HG03064 (cell line): ENCODE measurements at regions not wholly inside any gene's neighbourhood (a gene's known extent, or its start where the extent isn't known, plus 50 kb on each side); places are given as distances from the start of the nearest gene placed in this dataset.

Experiments
- ATAC-seq: cut with Tn5 transposase; IDR thresholded peaks from one replicate; pipeline ENCODE4 v1.9.1; 2021; ENCODE audit warnings: low read depth; ENCODE audit not compliant: unreplicated experiment

GRCh38 chr3:6228958-6229683, 631.8 kb upstream of the GRM7 start:
- ATAC-seq, result no peak

- ATAC-seq, result no peak
Observed at GRCh38 chr3:6229778-6230410, 631.0 kb upstream of the GRM7 start.

DNA sequence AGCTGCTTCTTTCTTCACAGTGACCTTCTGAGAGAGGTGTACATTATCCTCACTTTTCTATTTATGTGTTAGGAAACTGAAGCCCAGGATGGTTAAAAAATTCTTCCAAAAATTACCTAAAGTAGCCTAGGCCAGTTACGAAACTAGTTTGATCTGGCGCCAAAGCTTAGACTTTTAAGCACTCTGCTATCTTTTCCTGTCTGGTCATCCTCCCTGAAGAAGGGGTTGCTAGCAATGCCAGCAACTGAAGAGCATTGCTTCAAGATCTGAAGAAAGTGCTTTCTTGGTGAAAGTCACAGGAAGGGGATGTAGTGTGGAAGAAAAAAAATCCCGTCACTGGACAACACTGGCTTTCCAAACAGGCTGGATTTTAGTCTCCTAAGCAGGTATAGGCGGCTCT, 618.8 kb upstream of the GRM7 start:
- ATAC-seq, result no peak

GRCh38 chr3:6248528-6248927, 612.4 kb upstream of the GRM7 start:
- ATAC-seq, result no peak

GRCh38 chr3:6249679-6250078, 611.2 kb upstream of the GRM7 start:
- ATAC-seq, result peak; percentile 30

DNA sequence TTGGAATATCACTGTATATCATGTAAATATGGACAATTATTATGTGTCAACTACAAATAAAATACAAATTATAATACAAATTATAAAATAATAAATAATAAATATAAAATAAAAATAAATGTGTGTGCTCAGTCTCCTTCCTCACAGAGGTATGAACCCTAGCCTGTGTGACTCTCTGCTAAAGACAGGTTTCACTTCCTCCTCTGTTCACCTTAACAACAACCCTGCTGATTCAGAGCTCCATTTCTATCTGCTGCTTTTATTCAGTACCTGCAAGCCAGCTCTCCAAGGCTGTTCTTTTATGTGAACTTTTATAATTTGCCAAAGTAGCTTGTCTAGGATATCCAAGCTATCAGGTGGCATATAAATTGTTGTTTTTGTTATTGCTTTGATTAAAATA, 610.7 kb upstream of the GRM7 start:
- ATAC-seq, result peak; percentile 97

DNA sequence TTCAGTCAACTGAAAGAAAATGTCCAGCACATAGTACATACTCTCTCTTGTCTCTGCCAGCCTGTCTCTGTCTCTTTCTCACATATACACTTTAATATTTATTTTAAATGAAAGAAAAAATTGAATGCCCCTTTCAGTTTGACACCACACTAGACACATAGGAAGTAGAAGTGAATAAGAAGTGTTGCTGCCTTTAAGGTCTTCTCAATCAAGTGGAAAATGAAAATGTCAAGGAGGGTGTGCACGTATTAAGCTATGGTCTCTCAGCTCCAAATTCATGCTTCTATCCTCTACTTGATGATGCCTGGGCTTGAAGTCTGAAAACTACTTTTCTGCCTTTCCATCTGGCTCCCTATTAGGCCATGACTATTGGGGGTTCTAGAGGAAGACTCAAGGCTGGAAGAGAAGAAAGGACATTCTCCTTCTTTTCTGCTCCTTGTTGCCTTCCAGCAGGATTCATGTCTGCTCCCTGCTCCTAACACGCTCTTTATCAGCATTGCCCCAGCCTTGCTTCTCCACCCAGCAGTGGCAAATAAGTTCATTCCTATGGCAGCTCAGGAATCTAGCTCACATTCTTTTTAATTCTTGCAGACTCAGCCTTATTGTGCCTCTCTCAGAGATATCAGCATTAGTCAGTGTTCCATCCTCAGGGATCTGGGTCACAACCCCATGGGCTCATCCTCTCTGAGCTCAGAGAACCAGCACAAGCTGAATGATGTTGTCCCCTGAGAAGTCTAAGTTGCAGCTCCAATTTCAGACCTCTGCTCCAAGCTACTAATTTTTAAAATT, 609.1 kb upstream of the GRM7 start:
- ATAC-seq, result no peak

- no peak for ATAC-seq
Observed at GRCh38 chr3:6254490-6254889, 606.4 kb upstream of the GRM7 start.

GRCh38 chr3:6255229-6255628, 605.7 kb upstream of the GRM7 start:
- no peak for ATAC-seq

DNA sequence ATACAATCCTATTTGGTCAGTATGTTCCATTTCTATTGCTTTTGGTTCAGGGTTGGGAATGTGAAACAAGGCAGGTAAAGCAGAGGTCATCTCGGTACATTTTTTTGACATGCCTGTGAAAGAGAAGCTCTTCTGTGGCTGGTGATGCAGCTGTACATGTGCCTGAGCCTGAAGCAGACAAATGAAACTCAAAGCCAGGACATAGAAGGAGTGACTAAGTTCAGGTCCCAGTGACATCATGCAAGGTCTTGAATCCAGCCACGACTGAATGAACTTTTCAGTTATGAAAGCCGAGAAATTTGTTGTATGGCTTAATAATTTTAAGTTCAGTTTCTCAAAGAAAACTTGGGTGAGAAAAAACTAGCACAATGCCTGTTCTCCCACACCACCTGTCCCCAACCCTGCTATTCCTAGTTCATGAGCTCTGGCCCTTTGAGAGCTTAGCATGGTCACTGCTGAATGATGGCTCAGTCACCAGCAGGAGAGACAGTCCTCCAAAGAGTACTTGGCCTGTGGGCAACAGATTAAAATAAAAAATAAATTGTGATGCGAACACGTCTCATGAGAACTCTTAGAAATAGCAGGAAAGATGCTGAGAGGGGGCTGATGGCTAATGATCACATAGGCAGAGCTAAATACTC, 600.2 kb upstream of the GRM7 start:
- ATAC-seq, result no peak

- ATAC-seq, result no peak
Observed at GRCh38 chr3:6262010-6262409, 598.9 kb upstream of the GRM7 start.

- ATAC-seq, result no peak
Observed at GRCh38 chr3:6264036-6264435, 596.9 kb upstream of the GRM7 start.

DNA sequence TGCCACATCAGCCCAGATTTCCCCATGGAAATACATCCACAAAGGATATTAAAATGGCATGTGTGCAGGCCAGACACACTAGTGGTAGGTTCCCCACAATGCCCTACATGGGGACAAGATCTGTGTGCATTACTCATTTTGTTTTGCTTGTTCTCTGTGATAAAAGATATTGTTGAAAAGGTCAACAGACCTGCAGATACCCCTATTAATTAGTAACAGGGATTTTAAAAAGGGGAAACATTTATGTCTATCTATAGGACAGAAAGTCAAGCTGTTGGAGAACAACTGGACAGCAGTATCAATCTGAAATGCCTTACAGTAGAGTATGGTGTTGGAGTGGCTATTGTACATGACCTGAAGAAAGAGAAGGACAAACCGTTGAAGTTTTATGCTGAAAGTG, 596.0 kb upstream of the GRM7 start:
- ATAC-seq, result no peak

GRCh38 chr3:6266135-6266534, 594.8 kb upstream of the GRM7 start:
- ATAC-seq, result no peak

- no peak for ATAC-seq
Observed at GRCh38 chr3:6273878-6274277, 587.0 kb upstream of the GRM7 start.

GRCh38 chr3:6281662-6282061, 579.3 kb upstream of the GRM7 start:
- ATAC-seq, result no peak

DNA sequence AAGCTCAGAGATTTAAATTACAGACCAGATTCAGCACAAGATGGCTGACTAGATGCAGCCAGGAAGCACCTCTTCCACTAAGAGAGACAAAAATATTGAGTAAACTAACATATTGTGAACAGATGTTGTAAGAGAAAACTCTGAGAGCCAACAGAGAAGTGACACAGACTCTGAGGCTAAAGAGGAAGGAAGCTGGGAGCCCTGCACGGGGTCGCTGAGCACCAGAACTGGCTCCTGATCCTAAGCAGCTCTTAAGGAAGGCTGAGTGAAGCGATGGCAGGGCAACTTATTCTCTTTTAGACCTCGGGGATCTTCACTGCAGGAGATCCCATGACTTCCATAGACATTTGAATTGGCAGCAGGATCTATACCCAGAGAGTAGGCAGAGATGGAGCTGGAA, 578.0 kb upstream of the GRM7 start:
- no peak for ATAC-seq

DNA sequence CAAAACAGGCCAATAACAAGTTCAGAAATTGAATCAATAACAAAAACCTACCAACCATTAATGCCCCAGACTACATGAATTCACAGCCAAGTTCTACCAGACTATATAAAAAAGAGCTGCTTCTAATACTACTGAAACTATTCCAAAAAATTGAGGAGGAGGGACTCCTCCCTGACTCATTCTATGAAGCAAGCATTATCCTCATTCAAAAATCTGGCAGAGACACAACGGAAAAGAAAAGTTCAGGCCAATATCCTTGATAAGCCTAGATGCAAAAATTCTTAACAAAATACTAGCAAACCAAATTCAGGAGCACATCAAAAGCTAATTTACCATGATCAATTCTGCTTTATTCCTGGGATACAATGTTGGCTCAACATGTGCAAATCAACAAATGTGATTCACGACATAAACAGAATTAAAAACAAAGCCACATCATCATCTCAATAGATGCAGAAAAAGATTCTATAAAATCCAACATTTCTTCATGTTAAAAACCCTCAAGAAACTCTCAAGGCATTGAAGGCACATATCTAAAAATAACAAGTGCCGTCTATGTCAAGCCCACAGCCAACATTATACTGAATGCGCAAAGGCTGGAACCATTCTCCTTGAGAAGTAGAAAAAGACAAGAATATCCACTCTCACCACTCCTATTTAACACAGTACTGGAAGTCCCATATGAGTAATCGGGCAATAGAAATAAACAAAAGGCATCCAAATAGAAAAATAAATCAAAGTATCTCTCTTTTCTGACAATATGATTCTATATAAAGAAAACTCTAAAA, 573.6 kb upstream of the GRM7 start:
- no peak for ATAC-seq

GRCh38 chr3:6301626-6302025, 559.3 kb upstream of the GRM7 start:
- ATAC-seq, result no peak

DNA sequence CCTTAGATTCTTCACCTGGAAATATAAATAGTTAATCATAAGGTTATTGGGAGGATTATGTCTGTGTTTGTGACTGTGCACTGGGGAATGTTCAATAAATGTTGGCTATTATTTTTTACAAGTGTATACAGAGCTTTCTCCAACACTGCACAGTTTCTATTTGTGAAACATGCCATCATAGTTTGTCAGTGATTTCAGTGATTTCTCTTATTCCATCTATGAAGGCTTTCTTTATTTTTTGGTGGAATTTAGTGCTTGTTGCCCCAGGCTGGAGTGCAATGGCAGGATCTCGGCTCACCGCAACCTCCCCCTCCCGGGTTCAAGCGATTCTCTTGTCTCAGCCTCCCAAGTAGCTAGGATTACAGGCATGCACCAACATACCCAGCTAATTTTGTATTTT, 545.0 kb upstream of the GRM7 start:
- ATAC-seq, result no peak
